GM23338 (cell line): ENCODE measurements at regions not wholly inside any gene's neighbourhood (a gene's known extent, or its start where the extent isn't known, plus 50 kb on each side); places are given as distances from the start of the nearest gene placed in this dataset.

ENCODE experiments used
- ATAC-seq: fragments of 200-7000 bp; cut with Tn5 transposase; 3 replicates; pipeline ENCODE4 v1.9.1; 2020
- DNase-seq: peaks from one replicate; pipeline ENCODE4 v3.0.0-alpha.2; 2015; ENCODE audit warnings: low spot score
- H2AFZ ChIP-seq: fragments of 200-600 bp; sonication (generic); 2 replicates; pipeline ENCODE4 v1.8.0; 2016; ENCODE audit warnings: antibody characterized with exemption, mild to moderate bottlenecking, moderate library complexity
- H3F3A ChIP-seq: fragments of 200-600 bp; sonication (generic); replicated peaks from 2 replicates; pipeline ENCODE4 v1.8.0; 2017; ENCODE audit warnings: antibody characterized with exemption, mixed run types, low read depth
- H3K27ac ChIP-seq: fragments of 200-600 bp; sonication (generic); 2 replicates; pipeline ENCODE4 v1.6.1; 2016; ENCODE audit warnings: low read depth
- H3K27me3 ChIP-seq: fragments of 200-600 bp; sonication (generic); 2 replicates; pipeline ENCODE4 v1.8.0; 2016; ENCODE audit warnings: mild to moderate bottlenecking, mixed run types, moderate library complexity; ENCODE audit not compliant: insufficient read depth
- H3K36me3 ChIP-seq: fragments of 200-600 bp; sonication (generic); 2 replicates; pipeline ENCODE4 v1.8.0; 2016; ENCODE audit warnings: mild to moderate bottlenecking; ENCODE audit not compliant: insufficient read depth
- H3K4me1 ChIP-seq: fragments of 200-600 bp; sonication (generic); 2 replicates; pipeline ENCODE4 v1.8.0; 2016; ENCODE audit warnings: mild to moderate bottlenecking, moderate library complexity; ENCODE audit not compliant: insufficient read depth
- H3K4me2 ChIP-seq: fragments of 200-600 bp; sonication (generic); 2 replicates; pipeline ENCODE4 v1.7.1; 2017; ENCODE audit warnings: mixed run types
- H3K4me3 ChIP-seq: fragments of 200-600 bp; sonication (generic); 2 replicates; pipeline ENCODE4 v1.6.1; 2016; ENCODE audit warnings: mixed run types
- H3K79me2 ChIP-seq: fragments of 200-600 bp; sonication (generic); replicated peaks from 2 replicates; pipeline ENCODE4 v1.8.0; 2017; ENCODE audit warnings: mild to moderate bottlenecking; ENCODE audit not compliant: insufficient read depth
- H3K9me2 ChIP-seq: fragments of 200-600 bp; sonication (generic); 2 replicates; pipeline ENCODE4 v1.8.0; 2017; ENCODE audit not compliant: insufficient read depth
- H4K20me1 ChIP-seq: fragments of 200-600 bp; sonication (generic); replicated peaks from 2 replicates; pipeline ENCODE4 v1.8.0; 2017; ENCODE audit warnings: mild to moderate bottlenecking; ENCODE audit not compliant: insufficient read depth
- H3K27ac Mint-ChIP-seq: 2 replicates; pipeline ENCODE4 v1.8.0; 2020; ENCODE audit warnings: inconsistent platforms, mild to moderate bottlenecking, moderate library complexity, mixed read lengths
- H3K27me3 Mint-ChIP-seq: 3 replicates; pipeline ENCODE4 v1.8.0; 2022; ENCODE audit warnings: low read depth, mild to moderate bottlenecking, moderate library complexity, mixed read lengths, inconsistent platforms; ENCODE audit not compliant: insufficient read depth, poor library complexity
- H3K36me3 Mint-ChIP-seq: 3 replicates; pipeline ENCODE4 v1.8.0; 2021; ENCODE audit warnings: low read depth, mild to moderate bottlenecking, inconsistent platforms, moderate library complexity, mixed read lengths
- H3K4me1 Mint-ChIP-seq: 3 replicates; pipeline ENCODE4 v1.8.0; 2020; ENCODE audit warnings: mild to moderate bottlenecking, inconsistent platforms, mixed read lengths
- H3K4me3 Mint-ChIP-seq: 3 replicates; pipeline ENCODE4 v1.8.0; 2021; ENCODE audit warnings: moderate library complexity, mild to moderate bottlenecking, inconsistent platforms, mixed read lengths
- H3K9me3 Mint-ChIP-seq: 3 replicates; pipeline ENCODE4 v1.8.0; 2020; ENCODE audit warnings: moderate library complexity, mild to moderate bottlenecking, inconsistent platforms, mixed read lengths
- CREB1 ChIP-seq: fragments of 250-450 bp; sonication (Bioruptor Pico); IDR thresholded peaks from 2 replicates; pipeline ENCODE4 v1.5.0; 2020; ENCODE audit warnings: low read depth, mild to moderate bottlenecking, moderate library complexity
- CTCF ChIP-seq, 2 experiments: fragments of 200-600 bp in 1 of 2; sonication (generic) in 1 of 2; conservative IDR thresholded peaks; 2 replicates each; pipeline versions ENCODE4 v1.5.1 to v1.6.1; 2016 to 2017; ENCODE audit warnings: antibody characterized with exemption in 2 of 2, low read depth in 2 of 2, mild to moderate bottlenecking in 2 of 2, moderate library complexity in 1 of 2
- ETS1 ChIP-seq: IDR thresholded peaks from 2 replicates; pipeline ENCODE4 v1.6.1; 2016; ENCODE audit warnings: antibody characterized with exemption
- EZH2 ChIP-seq: fragments of 200-600 bp; sonication (generic); IDR thresholded peaks from one replicate; pipeline ENCODE4 v1.8.0; 2017; ENCODE audit warnings: antibody characterized with exemption, mild to moderate bottlenecking, low read depth; ENCODE audit not compliant: unreplicated experiment
- EZH2phosphoT487 ChIP-seq: fragments of 200-600 bp; sonication (generic); IDR thresholded peaks from one replicate; pipeline ENCODE4 v1.8.1; 2018; ENCODE audit warnings: antibody characterized with exemption; ENCODE audit not compliant: unreplicated experiment
- JUNB ChIP-seq: IDR thresholded peaks from one replicate; pipeline ENCODE4 v1.6.1; 2016; ENCODE audit warnings: antibody characterized with exemption; ENCODE audit not compliant: unreplicated experiment
- NANOG ChIP-seq: IDR thresholded peaks from 2 replicates; pipeline ENCODE4 v1.6.1; 2016; ENCODE audit warnings: antibody characterized with exemption, borderline replicate concordance
- POLR2AphosphoS5 ChIP-seq: IDR thresholded peaks from 2 replicates; pipeline ENCODE4 v1.6.1; 2016; ENCODE audit warnings: antibody characterized with exemption, low read depth
- REST ChIP-seq: IDR thresholded peaks from one replicate; pipeline ENCODE4 v1.6.1; 2018; ENCODE audit warnings: antibody characterized with exemption; ENCODE audit not compliant: unreplicated experiment
- STAT1 ChIP-seq: IDR thresholded peaks from one replicate; pipeline ENCODE4 v1.6.1; 2016; ENCODE audit warnings: antibody characterized with exemption; ENCODE audit not compliant: unreplicated experiment
- ZNF114 ChIP-seq: fragments of 250-450 bp; sonication (Bioruptor Pico); IDR thresholded peaks from 2 replicates; pipeline ENCODE4 v1.5.0; 2020; ENCODE audit warnings: mild to moderate bottlenecking, moderate library complexity
- ZNF331 ChIP-seq: fragments of 250-450 bp; sonication (Bioruptor Pico); IDR thresholded peaks from 2 replicates; pipeline ENCODE4 v1.5.0; 2020; ENCODE audit warnings: low read depth, mild to moderate bottlenecking, moderate library complexity
- ZNF462 ChIP-seq: fragments of 250-450 bp; sonication (Bioruptor Pico); IDR thresholded peaks from 2 replicates; pipeline ENCODE4 v1.5.0; 2020; ENCODE audit warnings: mild to moderate bottlenecking, moderate library complexity

- TF ChIP-seq CTCF (conservative IDR thresholded peaks at IDR 0.05; ENCODE audit: low read depth in 2 of 2) (no peak), NANOG (no peak), ETS1 (no peak), POLR2AphosphoS5 (no peak), ZNF331 (CRISPR knock-in tag) (no peak), CREB1 (CRISPR knock-in tag) (no peak), ZNF114 (CRISPR knock-in tag) (no peak), EZH2phosphoT487 (no peak), EZH2 (no peak), REST (no peak), STAT1 (no peak), JUNB (no peak)
Observed at GRCh38 chr16:50878536-50878935, 136.7 kb downstream of the CYLD start (continued).

GRCh38 chr16:50876263-50876662, 134.4 kb downstream of the CYLD start:
- no peaks in the 10 kb centered on the region for H3K36me3 ChIP-seq
- H3K27me3 ChIP-seq, result no peaks in the 10 kb centered on the region
- Mint-ChIP-seq H3K36me3 (no peaks in the 10 kb centered on the region), H3K9me3 (no peaks in the 10 kb centered on the region), H3K4me1 (peaks cover 6% of the 10 kb centered on the region; the same call in 2 of the 3 replicates), H3K27ac (no peak overlapping the region), H3K4me3 (no peak overlapping the region), H3K27me3 (peaks cover 11% of the 10 kb centered on the region)
- no peaks in the 10 kb centered on the region for H3K4me1 ChIP-seq
- H2AFZ ChIP-seq, result no peak overlapping the region
- H3K79me2 ChIP-seq, result no peaks in the 10 kb centered on the region
- no peak overlapping the region for H3K4me2 ChIP-seq
- H4K20me1 ChIP-seq, result no peaks in the 10 kb centered on the region
- ATAC-seq (no peak), DNase-seq (no peak)
- no peaks in the 10 kb centered on the region for H3K9me2 ChIP-seq
- no peak overlapping the region for H3K27ac ChIP-seq
- H3K4me3 ChIP-seq, result no peak overlapping the region
- no peaks in the 10 kb centered on the region for H3F3A ChIP-seq
- no peak for TF ChIP-seq ZNF462 (CRISPR knock-in tag)
